ENCODE measurements at regions not wholly inside any gene's neighbourhood (a gene's known extent, or its start where the extent isn't known, plus 50 kb on each side); places are given as distances from the start of the nearest gene placed in this dataset.
"Not testable (repeated sequence)": the region's sequence is repeated elsewhere in the genome, so short reads cannot be mapped to it uniquely, and the experiment has no call there.

GRCh38 chr7:149930374-149931068, 56.8 kb downstream of the ATP6V0E2 start:
- H3K4me3 ChIP-seq (replicated peaks; ENCODE audit: insufficient read depth, low read length); DNase-seq (ENCODE audit: low read depth in 1 of 2, low spot score in 1 of 2); H3K27me3 ChIP-seq (ENCODE audit: insufficient read depth, poor library complexity, severe bottlenecking); H3K27ac ChIP-seq (replicated peaks): not testable (repeated sequence)

GRCh38 chr7:149933776-149934175, 60.0 kb downstream of the ATP6V0E2 start:
- not testable (repeated sequence) for H3K4me3 ChIP-seq (replicated peaks; ENCODE audit: insufficient read depth, low read length); DNase-seq (ENCODE audit: low read depth in 1 of 2, low spot score in 1 of 2); H3K27ac ChIP-seq (replicated peaks); H3K27me3 ChIP-seq (ENCODE audit: insufficient read depth, poor library complexity, severe bottlenecking)

GRCh38 chr7:149947346-149947745, 73.6 kb downstream of the ATP6V0E2 start:
- DNase-seq (ENCODE audit: low read depth in 1 of 2, low spot score in 1 of 2); H3K27me3 ChIP-seq (ENCODE audit: insufficient read depth, poor library complexity, severe bottlenecking): not testable (repeated sequence)

GRCh38 chr7:149948444-149948843, 74.7 kb downstream of the ATP6V0E2 start:
- DNase-seq (ENCODE audit: low read depth in 1 of 2, low spot score in 1 of 2); H3K4me3 ChIP-seq (replicated peaks; ENCODE audit: insufficient read depth, low read length); H3K27me3 ChIP-seq (ENCODE audit: insufficient read depth, poor library complexity, severe bottlenecking); H3K27ac ChIP-seq (replicated peaks): not testable (repeated sequence)

More at GRCh38 chr7:149947346-149947745, 73.6 kb downstream of the ATP6V0E2 start:
- not testable (repeated sequence) for H3K4me3 ChIP-seq (replicated peaks; ENCODE audit: insufficient read depth, low read length); H3K27ac ChIP-seq (replicated peaks)

GRCh38 chr7:149949863-149950577, 76.3 kb downstream of the ATP6V0E2 start:
- DNase-seq (ENCODE audit: low read depth in 1 of 2, low spot score in 1 of 2); H3K27ac ChIP-seq (replicated peaks); H3K4me3 ChIP-seq (replicated peaks; ENCODE audit: insufficient read depth, low read length); H3K27me3 ChIP-seq (ENCODE audit: insufficient read depth, poor library complexity, severe bottlenecking): not testable (repeated sequence)

- not testable (repeated sequence) for H3K27ac ChIP-seq (replicated peaks); DNase-seq (ENCODE audit: low read depth in 1 of 2, low spot score in 1 of 2); H3K4me3 ChIP-seq (replicated peaks; ENCODE audit: insufficient read depth, low read length)
These were observed 76.8 kb downstream of the ATP6V0E2 start for GRCh38 chr7:149950578-149950924.

GRCh38 chr7:149951579-149951978, 77.8 kb downstream of the ATP6V0E2 start:
- not testable (repeated sequence) for H3K27me3 ChIP-seq (ENCODE audit: insufficient read depth, poor library complexity, severe bottlenecking); H3K4me3 ChIP-seq (replicated peaks; ENCODE audit: insufficient read depth, low read length); H3K27ac ChIP-seq (replicated peaks); DNase-seq (ENCODE audit: low read depth in 1 of 2, low spot score in 1 of 2)

More at GRCh38 chr7:149950578-149950924, 76.8 kb downstream of the ATP6V0E2 start:
- not testable (repeated sequence) for H3K27me3 ChIP-seq (ENCODE audit: insufficient read depth, poor library complexity, severe bottlenecking)

- not testable (repeated sequence) for DNase-seq (ENCODE audit: low read depth in 1 of 2, low spot score in 1 of 2); H3K27me3 ChIP-seq (ENCODE audit: insufficient read depth, poor library complexity, severe bottlenecking); H3K27ac ChIP-seq (replicated peaks); H3K4me3 ChIP-seq (replicated peaks; ENCODE audit: insufficient read depth, low read length)
These were observed 85.1 kb downstream of the ATP6V0E2 start for GRCh38 chr7:149958880-149959279.

- H3K27me3 ChIP-seq (ENCODE audit: insufficient read depth, poor library complexity, severe bottlenecking) = not testable (repeated sequence)
These were observed 87.1 kb downstream of the ATP6V0E2 start for GRCh38 chr7:149960863-149961262.

GRCh38 chr7:149961878-149962277, 88.1 kb downstream of the ATP6V0E2 start:
- H3K27me3 ChIP-seq (ENCODE audit: insufficient read depth, poor library complexity, severe bottlenecking); H3K27ac ChIP-seq (replicated peaks); H3K4me3 ChIP-seq (replicated peaks; ENCODE audit: insufficient read depth, low read length): not testable (repeated sequence)
- peak in 1 of 2 experiments; percentile 16 for DNase-seq (ENCODE audit: low read depth in 1 of 2, low spot score in 1 of 2)

More at GRCh38 chr7:149960863-149961262, 87.1 kb downstream of the ATP6V0E2 start:
- peak in 1 of 2 experiments; percentile 59 for DNase-seq (ENCODE audit: low read depth in 1 of 2, low spot score in 1 of 2)
- H3K27ac ChIP-seq (replicated peaks); H3K4me3 ChIP-seq (replicated peaks; ENCODE audit: insufficient read depth, low read length): not testable (repeated sequence)
- TF ChIP-seq SPI1 (IDR thresholded peaks at IDR 0.05; ENCODE audit: borderline replicate concordance, low read depth) (peak; percentile 31; the same call in 1 of the 2 replicates), GABPA (IDR thresholded peaks at IDR 0.05; ENCODE audit: low read depth) (peak; percentile 40; the same call in 1 of the 2 replicates)

- DNase-seq (ENCODE audit: low read depth in 1 of 2, low spot score in 1 of 2); H3K4me3 ChIP-seq (replicated peaks; ENCODE audit: insufficient read depth, low read length); H3K27me3 ChIP-seq (ENCODE audit: insufficient read depth, poor library complexity, severe bottlenecking); H3K27ac ChIP-seq (replicated peaks): not testable (repeated sequence)
These were observed 89.0 kb downstream of the ATP6V0E2 start for GRCh38 chr7:149962685-149963319.

- not testable (repeated sequence) for DNase-seq (ENCODE audit: low read depth in 1 of 2, low spot score in 1 of 2); H3K4me3 ChIP-seq (replicated peaks; ENCODE audit: insufficient read depth, low read length); H3K27me3 ChIP-seq (ENCODE audit: insufficient read depth, poor library complexity, severe bottlenecking); H3K27ac ChIP-seq (replicated peaks)
These were observed 90.2 kb downstream of the ATP6V0E2 start for GRCh38 chr7:149963985-149964384.

- not testable (repeated sequence) for H3K27ac ChIP-seq (replicated peaks); DNase-seq (ENCODE audit: low read depth in 1 of 2, low spot score in 1 of 2)
These were observed 92.7 kb downstream of the ATP6V0E2 start for GRCh38 chr7:149966444-149966843.

GRCh38 chr7:149972977-149973376, 99.2 kb downstream of the ATP6V0E2 start:
- not testable (repeated sequence) for DNase-seq (ENCODE audit: low read depth in 1 of 2, low spot score in 1 of 2); H3K27ac ChIP-seq (replicated peaks); H3K27me3 ChIP-seq (ENCODE audit: insufficient read depth, poor library complexity, severe bottlenecking); H3K4me3 ChIP-seq (replicated peaks; ENCODE audit: insufficient read depth, low read length)

More at GRCh38 chr7:149966444-149966843, 92.7 kb downstream of the ATP6V0E2 start:
- H3K27me3 ChIP-seq (ENCODE audit: insufficient read depth, poor library complexity, severe bottlenecking); H3K4me3 ChIP-seq (replicated peaks; ENCODE audit: insufficient read depth, low read length): not testable (repeated sequence)

All from HL-60 (cell line).